Liver (tissue), 8 donors: ENCODE measurements at regions not wholly inside any gene's neighbourhood (a gene's known extent, or its start where the extent isn't known, plus 50 kb on each side); places are given as distances from the start of the nearest gene placed in this dataset.
"Not testable (repeated sequence)": the region's sequence is repeated elsewhere in the genome, so short reads cannot be mapped to it uniquely, and the experiment has no call there.

Experiments
- DNase-seq: peaks from one replicate; pipeline ENCODE4 v3.0.0-alpha.2; 2017; ENCODE audit warnings: low spot score
- H3K27ac ChIP-seq, 2 donors: one replicate each; pipeline ENCODE4 v1.7.0; 2013; ENCODE audit warnings: inconsistent platforms in 2 of 2, low read length in 2 of 2, control low read depth in 1 of 2, low read depth in 1 of 2, mild to moderate bottlenecking in 1 of 2
- H3K27me3 ChIP-seq, 4 donors: one replicate each; pipeline versions ENCODE4 v1.6.1 to v1.7.0; 2013; ENCODE audit warnings: low read length in 3 of 4, inconsistent platforms in 1 of 4, mild to moderate bottlenecking in 1 of 4, moderate library complexity in 1 of 4; ENCODE audit not compliant: control insufficient read depth in 4 of 4, insufficient read depth in 4 of 4
- H3K36me3 ChIP-seq, 4 donors: one replicate each; pipeline versions ENCODE4 v1.6.1 to v1.7.0; 2013; ENCODE audit warnings: low read length in 3 of 4, mild to moderate bottlenecking in 3 of 4, low read depth in 1 of 4, moderate library complexity in 1 of 4; ENCODE audit not compliant: control insufficient read depth in 4 of 4, insufficient read depth in 3 of 4
- H3K4me1 ChIP-seq, 4 donors: one replicate each; pipeline versions ENCODE4 v1.6.1 to v1.7.0; 2013; ENCODE audit warnings: low read length in 3 of 4, mild to moderate bottlenecking in 3 of 4, moderate library complexity in 1 of 4; ENCODE audit not compliant: control insufficient read depth in 4 of 4, insufficient read depth in 4 of 4
- H3K4me3 ChIP-seq, 3 donors: one replicate each; pipeline versions ENCODE4 v1.6.1 to v1.7.0; 2013; ENCODE audit warnings: low read length in 3 of 3, control low read depth in 1 of 3, low read depth in 1 of 3, mild to moderate bottlenecking in 1 of 3
- H3K9ac ChIP-seq, 2 donors: one replicate each; pipeline ENCODE4 v1.7.0; 2013; ENCODE audit warnings: low read length in 2 of 2, mild to moderate bottlenecking in 2 of 2, moderate library complexity in 2 of 2, control low read depth in 1 of 2, low read depth in 1 of 2
- H3K9me3 ChIP-seq, 4 donors: one replicate each; pipeline versions ENCODE4 v1.6.1 to v1.7.0; 2013; ENCODE audit warnings: low read length in 3 of 4; ENCODE audit not compliant: control insufficient read depth in 4 of 4
- EGR1 ChIP-seq, 2 donors: IDR thresholded peaks; 2 replicates each; pipeline ENCODE4 v1.6.1; 2016 to 2018; ENCODE audit warnings: antibody characterized with exemption in 2 of 2, low read depth in 2 of 2
- FOXA1 ChIP-seq: IDR thresholded peaks from 2 replicates; pipeline ENCODE4 v1.6.1; 2016; ENCODE audit warnings: antibody characterized with exemption
- FOXA2 ChIP-seq: IDR thresholded peaks from 2 replicates; pipeline ENCODE4 v1.6.1; 2016; ENCODE audit warnings: antibody characterized with exemption
- GABPA ChIP-seq, 2 donors: IDR thresholded peaks in 1 of 2; conservative IDR thresholded peaks in 1 of 2; 2 replicates each; pipeline ENCODE4 v1.6.1; 2016; ENCODE audit warnings: antibody characterized with exemption in 2 of 2, mild to moderate bottlenecking in 1 of 2, moderate library complexity in 1 of 2
- HNF4A ChIP-seq, 2 donors: conservative IDR thresholded peaks; 2 replicates each; pipeline ENCODE4 v1.6.1; 2016; ENCODE audit warnings: antibody characterized with exemption in 2 of 2, mild to moderate bottlenecking in 2 of 2
- HNF4G ChIP-seq: IDR thresholded peaks from 2 replicates; pipeline ENCODE4 v1.6.1; 2016; ENCODE audit warnings: antibody characterized with exemption
- JUND ChIP-seq, 2 donors: IDR thresholded peaks; 2 replicates each; pipeline ENCODE4 v1.6.1; 2016; ENCODE audit warnings: antibody characterized with exemption in 2 of 2
- NR2F2 ChIP-seq: IDR thresholded peaks from 2 replicates; pipeline ENCODE4 v1.6.1; 2016; ENCODE audit warnings: antibody characterized with exemption
- RAD21 ChIP-seq, 2 donors: IDR thresholded peaks; 2 replicates each; pipeline ENCODE4 v1.6.1; 2016; ENCODE audit warnings: antibody characterized with exemption in 2 of 2, mild to moderate bottlenecking in 2 of 2
- RXRA ChIP-seq, 2 donors: IDR thresholded peaks; 2 replicates each; pipeline ENCODE4 v1.6.1; 2017 to 2018; ENCODE audit warnings: antibody characterized with exemption in 2 of 2, mild to moderate bottlenecking in 1 of 2
- SP1 ChIP-seq: IDR thresholded peaks from 2 replicates; pipeline ENCODE4 v1.6.1; 2018; ENCODE audit warnings: antibody characterized with exemption, mild to moderate bottlenecking
- TAF1 ChIP-seq: conservative IDR thresholded peaks from 2 replicates; pipeline ENCODE4 v1.6.1; 2016; ENCODE audit warnings: antibody characterized with exemption, mild to moderate bottlenecking
- YY1 ChIP-seq: IDR thresholded peaks from 2 replicates; pipeline ENCODE4 v1.6.1; 2016; ENCODE audit warnings: antibody characterized with exemption, mild to moderate bottlenecking
- WGBS: extraction: QIAGEN DNeasy Blood & Tissue Kit; methylation state at CpG from one replicate; pipeline ENCODE4 v1.1.7; 2013; 5-methylcytosine and 5-hydroxymethylcytosine counted together
- TF ChIP-seq, protein P1 (sequence below): IDR thresholded peaks from 2 replicates; pipeline ENCODE4 v1.6.1; 2016; ENCODE audit warnings: antibody characterized with exemption
- TF ChIP-seq, protein P2 (sequence below): fragments of 150-350 bp; IDR thresholded peaks from 2 replicates; pipeline ENCODE4 v1.5.1; 2017; ENCODE audit warnings: improper control_type of control experiment, low read depth, low read length; ENCODE audit not compliant: missing input control
- TF ChIP-seq, protein P3 (sequence below): IDR thresholded peaks from 2 replicates; pipeline ENCODE4 v1.6.1; 2016; ENCODE audit warnings: antibody characterized with exemption
- TF ChIP-seq, protein P4 (sequence below): IDR thresholded peaks from 2 replicates; pipeline ENCODE4 v1.6.1; 2016; ENCODE audit warnings: antibody characterized with exemption
- TF ChIP-seq, protein P5 (sequence below): IDR thresholded peaks from 2 replicates; pipeline ENCODE4 v1.6.1; 2016; ENCODE audit warnings: antibody characterized with exemption, mild to moderate bottlenecking
- donor health status: healthy.
- donor health status: healthy.
- donor health status: healthy.
- donor health status: healthy.
- donor health status: healthy.

DNA sequence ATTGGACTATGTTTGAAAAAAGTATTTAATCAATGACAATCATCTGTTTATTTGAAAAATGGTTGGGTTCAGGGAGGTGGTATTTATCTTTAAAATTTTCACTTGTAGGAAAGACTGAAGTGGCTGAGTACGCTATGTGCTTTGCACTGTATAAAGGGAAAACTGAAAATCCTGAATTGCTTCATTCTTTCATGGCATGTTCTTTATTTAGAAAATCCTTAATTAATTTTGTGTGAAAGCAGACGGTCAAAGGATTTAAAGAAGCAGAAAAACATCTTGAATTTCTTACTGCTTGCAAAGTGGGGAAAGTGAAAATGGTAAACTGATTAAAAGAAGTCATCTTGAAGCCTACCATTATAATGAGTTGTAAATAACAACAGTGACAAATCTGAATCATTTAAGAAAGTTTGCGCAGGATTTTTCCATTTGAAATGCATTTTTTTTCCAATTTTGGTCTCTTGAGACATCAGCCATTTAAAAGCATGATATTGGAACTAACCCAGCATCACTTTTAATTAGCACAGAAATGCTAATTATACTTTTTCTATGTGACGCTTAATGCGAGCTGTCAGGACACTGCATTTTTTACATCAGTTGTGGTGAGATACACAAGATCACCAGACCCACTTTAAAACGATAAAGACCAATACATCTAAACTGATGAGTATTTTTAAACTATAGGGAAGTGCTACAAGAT lies 169.0 kb downstream of the NEDD1 start:
- Histone ChIP-seq H3K36me3 (no peaks in the 10 kb centered on the region), H3K4me3 (no peak overlapping the region), H3K9me3 (no peaks in the 10 kb centered on the region), H3K9ac (no peak overlapping the region), H3K4me1 (no peaks in the 10 kb centered on the region), H3K27me3 (no peaks in the 10 kb centered on the region), H3K27ac (no peak overlapping the region)
- DNase-seq: no peak
- TF ChIP-seq, protein P1, sequence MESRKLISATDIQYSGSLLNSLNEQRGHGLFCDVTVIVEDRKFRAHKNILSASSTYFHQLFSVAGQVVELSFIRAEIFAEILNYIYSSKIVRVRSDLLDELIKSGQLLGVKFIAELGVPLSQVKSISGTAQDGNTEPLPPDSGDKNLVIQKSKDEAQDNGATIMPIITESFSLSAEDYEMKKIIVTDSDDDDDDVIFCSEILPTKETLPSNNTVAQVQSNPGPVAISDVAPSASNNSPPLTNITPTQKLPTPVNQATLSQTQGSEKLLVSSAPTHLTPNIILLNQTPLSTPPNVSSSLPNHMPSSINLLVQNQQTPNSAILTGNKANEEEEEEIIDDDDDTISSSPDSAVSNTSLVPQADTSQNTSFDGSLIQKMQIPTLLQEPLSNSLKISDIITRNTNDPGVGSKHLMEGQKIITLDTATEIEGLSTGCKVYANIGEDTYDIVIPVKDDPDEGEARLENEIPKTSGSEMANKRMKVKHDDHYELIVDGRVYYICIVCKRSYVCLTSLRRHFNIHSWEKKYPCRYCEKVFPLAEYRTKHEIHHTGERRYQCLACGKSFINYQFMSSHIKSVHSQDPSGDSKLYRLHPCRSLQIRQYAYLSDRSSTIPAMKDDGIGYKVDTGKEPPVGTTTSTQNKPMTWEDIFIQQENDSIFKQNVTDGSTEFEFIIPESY: no peak
- TF ChIP-seq, protein P2, sequence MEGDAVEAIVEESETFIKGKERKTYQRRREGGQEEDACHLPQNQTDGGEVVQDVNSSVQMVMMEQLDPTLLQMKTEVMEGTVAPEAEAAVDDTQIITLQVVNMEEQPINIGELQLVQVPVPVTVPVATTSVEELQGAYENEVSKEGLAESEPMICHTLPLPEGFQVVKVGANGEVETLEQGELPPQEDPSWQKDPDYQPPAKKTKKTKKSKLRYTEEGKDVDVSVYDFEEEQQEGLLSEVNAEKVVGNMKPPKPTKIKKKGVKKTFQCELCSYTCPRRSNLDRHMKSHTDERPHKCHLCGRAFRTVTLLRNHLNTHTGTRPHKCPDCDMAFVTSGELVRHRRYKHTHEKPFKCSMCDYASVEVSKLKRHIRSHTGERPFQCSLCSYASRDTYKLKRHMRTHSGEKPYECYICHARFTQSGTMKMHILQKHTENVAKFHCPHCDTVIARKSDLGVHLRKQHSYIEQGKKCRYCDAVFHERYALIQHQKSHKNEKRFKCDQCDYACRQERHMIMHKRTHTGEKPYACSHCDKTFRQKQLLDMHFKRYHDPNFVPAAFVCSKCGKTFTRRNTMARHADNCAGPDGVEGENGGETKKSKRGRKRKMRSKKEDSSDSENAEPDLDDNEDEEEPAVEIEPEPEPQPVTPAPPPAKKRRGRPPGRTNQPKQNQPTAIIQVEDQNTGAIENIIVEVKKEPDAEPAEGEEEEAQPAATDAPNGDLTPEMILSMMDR: no peak
- no peak for TF ChIP-seq JUND (IDR thresholded peaks at IDR 0.05)
- TF ChIP-seq RAD21 (IDR thresholded peaks at IDR 0.05): no peak
- TF ChIP-seq, protein P3, sequence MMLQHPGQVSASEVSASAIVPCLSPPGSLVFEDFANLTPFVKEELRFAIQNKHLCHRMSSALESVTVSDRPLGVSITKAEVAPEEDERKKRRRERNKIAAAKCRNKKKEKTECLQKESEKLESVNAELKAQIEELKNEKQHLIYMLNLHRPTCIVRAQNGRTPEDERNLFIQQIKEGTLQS: no peak
- no peak for TF ChIP-seq YY1
- no peak for TF ChIP-seq RXRA (IDR thresholded peaks at IDR 0.05)
- TF ChIP-seq FOXA1: no peak
- TF ChIP-seq HNF4A (conservative IDR thresholded peaks at IDR 0.05): no peak
- TF ChIP-seq HNF4G: no peak
- no peak for TF ChIP-seq TAF1
- TF ChIP-seq FOXA2: no peak
- TF ChIP-seq, protein P4, sequence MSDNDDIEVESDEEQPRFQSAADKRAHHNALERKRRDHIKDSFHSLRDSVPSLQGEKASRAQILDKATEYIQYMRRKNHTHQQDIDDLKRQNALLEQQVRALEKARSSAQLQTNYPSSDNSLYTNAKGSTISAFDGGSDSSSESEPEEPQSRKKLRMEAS: no peak
- no peak for TF ChIP-seq NR2F2
- TF ChIP-seq, protein P5, sequence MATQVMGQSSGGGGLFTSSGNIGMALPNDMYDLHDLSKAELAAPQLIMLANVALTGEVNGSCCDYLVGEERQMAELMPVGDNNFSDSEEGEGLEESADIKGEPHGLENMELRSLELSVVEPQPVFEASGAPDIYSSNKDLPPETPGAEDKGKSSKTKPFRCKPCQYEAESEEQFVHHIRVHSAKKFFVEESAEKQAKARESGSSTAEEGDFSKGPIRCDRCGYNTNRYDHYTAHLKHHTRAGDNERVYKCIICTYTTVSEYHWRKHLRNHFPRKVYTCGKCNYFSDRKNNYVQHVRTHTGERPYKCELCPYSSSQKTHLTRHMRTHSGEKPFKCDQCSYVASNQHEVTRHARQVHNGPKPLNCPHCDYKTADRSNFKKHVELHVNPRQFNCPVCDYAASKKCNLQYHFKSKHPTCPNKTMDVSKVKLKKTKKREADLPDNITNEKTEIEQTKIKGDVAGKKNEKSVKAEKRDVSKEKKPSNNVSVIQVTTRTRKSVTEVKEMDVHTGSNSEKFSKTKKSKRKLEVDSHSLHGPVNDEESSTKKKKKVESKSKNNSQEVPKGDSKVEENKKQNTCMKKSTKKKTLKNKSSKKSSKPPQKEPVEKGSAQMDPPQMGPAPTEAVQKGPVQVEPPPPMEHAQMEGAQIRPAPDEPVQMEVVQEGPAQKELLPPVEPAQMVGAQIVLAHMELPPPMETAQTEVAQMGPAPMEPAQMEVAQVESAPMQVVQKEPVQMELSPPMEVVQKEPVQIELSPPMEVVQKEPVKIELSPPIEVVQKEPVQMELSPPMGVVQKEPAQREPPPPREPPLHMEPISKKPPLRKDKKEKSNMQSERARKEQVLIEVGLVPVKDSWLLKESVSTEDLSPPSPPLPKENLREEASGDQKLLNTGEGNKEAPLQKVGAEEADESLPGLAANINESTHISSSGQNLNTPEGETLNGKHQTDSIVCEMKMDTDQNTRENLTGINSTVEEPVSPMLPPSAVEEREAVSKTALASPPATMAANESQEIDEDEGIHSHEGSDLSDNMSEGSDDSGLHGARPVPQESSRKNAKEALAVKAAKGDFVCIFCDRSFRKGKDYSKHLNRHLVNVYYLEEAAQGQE: no peak
- no peak for TF ChIP-seq SP1
- TF ChIP-seq GABPA (IDR thresholded peaks at IDR 0.05 in 1 of 2, conservative IDR thresholded peaks at IDR 0.05 in 1 of 2): no peak
- no peak for TF ChIP-seq EGR1 (IDR thresholded peaks at IDR 0.05; ENCODE audit: low read depth in 2 of 2)
- WGBS: 83% methylated on average over 6 of the region's 6 CpGs

DNA sequence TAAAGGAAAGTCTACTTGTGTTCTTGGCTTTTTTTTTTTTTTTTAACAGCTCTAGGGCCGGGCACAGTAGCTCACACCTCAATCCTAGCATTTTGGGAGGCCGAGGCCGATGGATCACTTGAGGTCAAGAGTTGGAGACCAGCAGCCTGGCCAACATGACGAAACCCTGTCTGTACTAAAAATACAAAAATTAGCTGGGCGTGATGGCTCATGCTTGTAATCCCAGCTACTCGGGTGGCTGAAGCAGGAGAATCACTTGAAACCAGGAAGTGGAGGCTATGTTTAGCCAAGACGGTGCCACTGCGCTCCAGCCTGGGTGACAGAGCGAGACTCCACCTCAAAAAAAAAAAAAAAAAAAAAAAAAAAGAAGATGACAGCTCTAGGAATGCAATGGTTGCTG lies 169.9 kb downstream of the NEDD1 start:
- H3K36me3 ChIP-seq, DNase-seq: not testable (repeated sequence)

More for the DNA sequence above, 169.9 kb downstream of the NEDD1 start:
- not testable (repeated sequence) for H3K27ac ChIP-seq, H3K27me3 ChIP-seq, H3K4me3 ChIP-seq, H3K4me1 ChIP-seq, H3K9me3 ChIP-seq, H3K9ac ChIP-seq
- WGBS: 86% methylated on average over 9 of the region's 9 CpGs
